G401 (cell line): ENCODE measurements at regions not wholly inside any gene's neighbourhood (a gene's known extent, or its start where the extent isn't known, plus 50 kb on each side); places are given as distances from the start of the nearest gene placed in this dataset.
A peak's percentile ranks its signal among the peaks of the same experiment; 100 is the strongest.

ENCODE experiments used
- DNase-seq: peaks from one replicate; pipeline ENCODE4 v3.0.0-alpha.2; 2015; ENCODE audit warnings: low spot score
- in situ Hi-C: cut with HindIII; loops from 2 replicates; pipeline ENCODE4 v1.10.0; 2016; ENCODE audit warnings: low sequenced_read_pairs, mixed read lengths

GRCh38 chr9:106596984-106597383, 266.0 kb upstream of the ZNF462 start:
- in situ Hi-C loops = no loop called here
- no peak for DNase-seq

- DNase-seq = no peak
- in situ Hi-C loops = no loop called here
These were observed 261.9 kb upstream of the ZNF462 start for GRCh38 chr9:106600955-106601560.

DNA sequence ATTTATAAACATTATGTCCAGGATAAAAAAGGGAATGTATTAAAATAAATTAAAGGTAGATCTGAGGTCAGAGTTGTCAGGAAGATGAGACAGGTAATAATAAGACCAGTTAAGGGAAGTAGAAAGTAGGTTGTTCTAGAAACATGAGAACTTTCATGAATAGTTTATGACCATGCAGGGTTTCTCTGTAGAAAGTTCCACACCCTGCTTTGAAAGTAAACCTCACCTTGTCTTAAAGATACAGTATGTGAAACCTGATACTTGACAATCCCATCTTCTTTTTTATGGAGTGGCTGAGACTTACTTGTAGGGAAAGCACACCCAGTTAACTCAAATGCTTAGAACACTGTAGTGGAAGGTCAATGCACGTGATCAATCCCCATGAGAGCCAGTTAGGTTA, 260.6 kb upstream of the ZNF462 start:
- in situ Hi-C loops = no loop called here
- DNase-seq = no peak

DNA sequence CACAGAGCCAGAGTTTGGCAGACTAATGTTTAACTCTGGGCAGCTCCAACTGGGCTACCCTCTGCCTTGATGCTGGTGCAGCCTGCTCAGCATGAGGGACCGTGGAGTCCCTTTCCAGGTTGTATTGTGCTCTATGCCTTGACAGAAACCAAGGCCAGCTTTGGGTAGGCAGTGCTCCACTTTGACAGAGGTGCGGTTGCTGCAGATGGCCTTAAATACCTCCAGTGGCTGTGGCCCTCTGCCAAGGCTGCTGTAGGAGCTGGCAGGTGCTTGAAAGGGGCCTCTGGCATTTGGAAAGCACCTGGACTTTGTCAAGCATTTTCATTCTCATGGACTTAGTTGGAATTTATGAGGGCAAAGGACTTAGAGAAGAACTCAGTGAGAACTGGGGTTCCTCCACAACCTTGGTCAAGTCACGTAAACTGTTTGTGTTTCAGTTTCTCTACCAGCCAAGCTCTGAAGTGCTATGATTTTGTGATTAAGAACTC, 249.7 kb upstream of the ZNF462 start:
- in situ Hi-C loops = no loop called here
- peak; percentile 38 for DNase-seq

- in situ Hi-C loops = no loop called here
- DNase-seq = no peak
These were observed 247.7 kb upstream of the ZNF462 start for GRCh38 chr9:106615118-106615889.

GRCh38 chr9:106616026-106616425, 246.9 kb upstream of the ZNF462 start:
- no peak for DNase-seq
- in situ Hi-C loops = no loop called here

DNA sequence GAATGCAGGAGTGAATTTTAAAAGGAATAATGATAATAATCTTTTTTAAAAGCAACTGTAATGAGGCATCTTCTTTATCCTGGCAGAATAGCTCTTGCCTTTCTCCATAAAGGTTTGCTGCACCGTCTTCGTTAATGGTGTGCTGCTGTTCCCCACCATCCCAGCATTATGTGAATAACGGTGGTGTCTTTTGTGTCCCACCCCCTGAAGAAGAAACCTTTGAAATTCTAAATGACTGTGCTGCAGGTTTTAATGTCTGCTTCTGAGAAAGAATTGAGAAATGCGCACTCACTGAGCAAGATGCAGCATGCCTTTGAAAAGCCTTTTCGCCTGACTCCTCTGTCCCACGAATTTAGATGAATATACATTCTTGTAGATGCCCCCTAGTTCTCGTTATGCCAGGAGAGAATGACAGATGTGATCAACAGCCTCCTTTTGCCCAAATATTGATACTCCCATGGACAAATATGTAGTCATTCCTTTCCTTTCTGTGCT, 246.1 kb upstream of the ZNF462 start:
- in situ Hi-C loops = no loop called here
- no peak for DNase-seq

- in situ Hi-C loops = no loop called here
- no peak for DNase-seq
These were observed 243.8 kb upstream of the ZNF462 start for GRCh38 chr9:106619211-106619610.

DNA sequence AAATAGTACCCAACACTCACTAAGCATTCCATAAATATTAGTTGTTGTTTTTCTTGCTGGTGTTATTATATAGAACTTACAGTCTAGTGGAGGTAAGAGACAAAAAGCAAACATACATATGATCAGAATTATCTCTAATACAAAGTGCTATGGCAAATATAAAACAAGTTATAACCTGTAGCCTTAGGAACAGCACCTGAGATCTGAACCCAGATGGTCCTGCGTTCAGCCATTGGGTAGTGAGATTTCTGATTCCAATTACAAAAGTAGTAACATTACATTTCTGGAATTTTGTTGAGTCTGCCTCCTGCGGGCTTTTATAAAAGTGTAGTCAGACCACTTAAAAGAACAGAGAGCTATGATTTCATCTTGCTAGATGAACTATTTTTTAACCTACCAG, 242.9 kb upstream of the ZNF462 start:
- in situ Hi-C loops = no loop called here

GRCh38 chr9:106620866-106621265, 242.1 kb upstream of the ZNF462 start:
- in situ Hi-C loops = no loop called here
- DNase-seq = no peak

More for the DNA sequence above, 242.9 kb upstream of the ZNF462 start:
- DNase-seq = no peak

DNA sequence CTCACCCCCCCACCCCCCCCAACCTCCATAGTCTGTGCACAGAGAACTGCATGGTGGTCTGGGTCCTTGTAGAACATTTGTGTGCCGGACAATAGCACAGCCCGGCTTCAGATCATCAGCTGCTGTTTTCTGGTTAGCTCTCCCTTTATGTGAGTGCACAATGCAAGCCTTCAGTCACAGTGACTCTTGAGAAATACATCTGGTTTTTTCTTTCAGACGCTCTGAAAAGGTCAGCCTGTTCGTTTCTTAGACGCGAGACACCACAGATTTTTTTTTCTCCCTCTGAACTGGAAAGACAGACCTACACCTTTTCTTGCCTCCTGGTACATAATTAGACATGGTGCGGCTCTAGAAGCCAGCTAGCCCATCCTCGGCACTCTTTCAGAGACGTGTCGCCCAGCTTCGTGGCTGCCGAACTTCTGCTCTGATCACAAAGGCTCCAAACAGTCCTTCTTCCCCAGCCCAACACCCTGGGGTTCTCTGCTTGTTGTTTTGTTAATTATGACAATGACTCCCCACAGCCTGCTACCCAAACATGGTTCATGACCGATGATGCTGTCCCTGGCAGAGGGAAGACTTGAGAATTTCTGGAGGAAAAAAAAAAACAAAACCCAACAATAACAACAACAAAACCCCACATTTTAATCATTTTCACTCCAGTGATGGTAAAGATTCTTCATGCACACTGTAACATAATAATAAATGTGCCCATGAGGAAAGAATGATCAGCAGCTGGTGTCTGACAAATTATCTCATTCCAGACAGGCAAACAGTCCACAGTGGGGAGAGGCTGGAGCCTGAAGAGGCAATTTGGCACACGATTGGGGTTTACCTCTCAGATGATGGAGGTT, 241.4 kb upstream of the ZNF462 start:
- DNase-seq = no peak
- in situ Hi-C loops = no loop called here

GRCh38 chr9:106622164-106622487, 240.8 kb upstream of the ZNF462 start:
- in situ Hi-C loops = no loop called here
- no peak for DNase-seq

DNA sequence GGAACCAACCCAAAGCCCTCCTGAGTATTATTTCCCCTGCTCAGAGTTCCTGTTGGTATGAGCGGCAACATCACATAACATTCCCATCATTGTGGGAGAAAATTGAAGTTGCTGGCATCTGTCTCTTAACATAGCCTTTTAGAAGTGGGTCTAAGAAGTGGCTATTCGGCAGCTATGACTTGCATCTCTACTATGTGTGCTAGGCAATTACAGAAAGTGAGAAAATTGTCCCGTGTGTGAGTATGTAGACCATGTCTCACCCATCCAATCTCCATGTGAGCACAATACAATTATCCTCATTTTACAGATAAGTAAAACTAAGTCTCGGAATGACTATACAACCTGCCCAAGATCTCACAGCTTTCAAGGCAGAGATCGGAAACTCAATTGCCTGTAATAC, 239.4 kb upstream of the ZNF462 start:
- in situ Hi-C loops = no loop called here
- no peak for DNase-seq

GRCh38 chr9:106625259-106625789, 237.6 kb upstream of the ZNF462 start:
- no peak for DNase-seq
- in situ Hi-C loops = no loop called here

DNA sequence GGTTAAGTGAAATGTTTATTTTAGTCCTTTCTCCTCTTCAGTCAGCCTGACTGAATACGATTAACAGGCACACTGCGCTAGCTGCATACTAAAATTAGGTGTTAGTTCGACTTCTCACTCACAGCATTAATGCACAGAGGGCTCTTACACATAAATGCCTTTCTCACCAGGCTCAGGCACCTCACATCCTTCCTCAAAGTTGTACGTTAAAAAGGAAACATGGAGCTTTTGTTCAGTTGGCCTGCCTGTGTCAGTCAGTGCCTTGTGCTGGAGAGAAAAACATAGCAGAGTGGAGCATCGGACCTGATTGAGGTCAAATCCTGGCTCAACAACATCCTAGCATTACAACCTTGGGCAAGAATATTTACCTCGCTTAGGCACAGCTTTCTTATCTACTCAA, 236.0 kb upstream of the ZNF462 start:
- in situ Hi-C loops = no loop called here
- no peak for DNase-seq

DNA sequence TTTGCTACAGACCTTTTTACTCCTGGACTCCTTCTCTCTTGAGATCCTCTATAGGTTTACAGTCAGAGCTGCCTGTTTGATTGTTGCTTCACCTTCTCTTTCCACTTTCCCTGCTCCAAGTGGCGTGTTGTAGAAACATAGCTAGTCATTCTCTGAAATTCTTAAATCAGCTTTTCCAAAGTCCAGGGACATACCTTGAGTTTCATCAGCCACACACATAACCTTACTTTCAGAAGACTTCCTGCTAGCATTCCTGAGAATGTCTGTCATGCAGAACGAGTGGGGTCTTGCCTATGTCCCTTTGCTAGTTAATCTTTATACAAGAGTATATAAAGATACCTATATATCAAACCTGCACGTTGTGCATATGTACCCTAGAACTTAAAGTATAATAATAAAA, 230.3 kb upstream of the ZNF462 start:
- DNase-seq = no peak
- in situ Hi-C loops = no loop called here

GRCh38 chr9:106634183-106634582, 228.8 kb upstream of the ZNF462 start:
- in situ Hi-C loops = no loop called here
- DNase-seq = no peak

GRCh38 chr9:106634641-106635040, 228.3 kb upstream of the ZNF462 start:
- DNase-seq = no peak
- in situ Hi-C loops = no loop called here

- DNase-seq = no peak
- in situ Hi-C loops = no loop called here
These were observed 225.5 kb upstream of the ZNF462 start for GRCh38 chr9:106637486-106637885.
